OCI-LY7 (cell line): ENCODE measurements at regions not wholly inside any gene's neighbourhood (a gene's known extent, or its start where the extent isn't known, plus 50 kb on each side); places are given as distances from the start of the nearest gene placed in this dataset.

Source experiments
- CTCF ChIP-seq: fragments of 200-600 bp; sonication (generic); conservative IDR thresholded peaks from 2 replicates; pipeline ENCODE4 v1.5.1; 2014; ENCODE audit warnings: mild to moderate bottlenecking, antibody characterized with exemption, low read length, moderate library complexity, mixed read lengths
- EZH2phosphoT487 ChIP-seq: fragments of 200-600 bp; sonication (generic); IDR thresholded peaks from 2 replicates; pipeline ENCODE4 v1.6.1; 2018; ENCODE audit warnings: low read depth, borderline replicate concordance, mild to moderate bottlenecking, mixed run types, antibody characterized with exemption, low read length, moderate library complexity, mixed read lengths

GRCh38 chr17:70868149-70868548, 698.8 kb downstream of the KCNJ2 start:
- TF ChIP-seq CTCF (no peak), EZH2phosphoT487 (no peak)
